ENCODE measurements at regions not wholly inside any gene's neighbourhood (a gene's known extent, or its start where the extent isn't known, plus 50 kb on each side); places are given as distances from the start of the nearest gene placed in this dataset.

DNA sequence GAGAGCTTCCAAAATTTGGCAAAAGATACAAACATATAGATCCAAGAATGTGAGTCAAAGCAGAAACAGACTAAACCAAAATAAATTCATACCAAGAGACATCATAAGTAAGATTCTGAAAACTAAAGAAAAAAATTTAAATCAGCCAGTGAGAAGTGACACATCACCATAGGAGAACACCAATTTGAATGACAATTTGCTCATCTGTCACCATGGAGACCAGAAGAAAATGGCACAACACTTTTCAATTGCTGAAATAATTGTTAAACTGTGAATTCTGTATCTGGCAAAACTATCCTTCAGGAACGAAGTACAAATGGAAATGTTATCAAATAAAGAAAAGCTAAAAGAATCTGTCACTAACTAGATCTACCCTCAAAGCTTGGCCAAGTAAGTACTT lies 864.3 kb downstream of the BRD1 start:
- TF ChIP-seq CTCF (IDR thresholded peaks at IDR 0.05) = no peak
- DNase-seq (ENCODE audit: low spot score) = no peak
- Histone ChIP-seq H3K27ac (no peak overlapping the region), H3K4me3 (no peak overlapping the region)

GRCh38 chr22:48961705-48962104 lies 866.0 kb downstream of the BRD1 start:
- no peak overlapping the region for H3K4me3 ChIP-seq
- TF ChIP-seq CTCF (IDR thresholded peaks at IDR 0.05) = no peak
- H3K27ac ChIP-seq = no peak overlapping the region
- DNase-seq (ENCODE audit: low spot score) = no peak

GRCh38 chr22:48960980-48961660 lies 866.6 kb downstream of the BRD1 start:
- Histone ChIP-seq H3K4me3 (no peak overlapping the region), H3K27ac (no peak overlapping the region)
- peak; percentile 47 for DNase-seq (ENCODE audit: low spot score)
- TF ChIP-seq CTCF (IDR thresholded peaks at IDR 0.05) = no peak

DNA sequence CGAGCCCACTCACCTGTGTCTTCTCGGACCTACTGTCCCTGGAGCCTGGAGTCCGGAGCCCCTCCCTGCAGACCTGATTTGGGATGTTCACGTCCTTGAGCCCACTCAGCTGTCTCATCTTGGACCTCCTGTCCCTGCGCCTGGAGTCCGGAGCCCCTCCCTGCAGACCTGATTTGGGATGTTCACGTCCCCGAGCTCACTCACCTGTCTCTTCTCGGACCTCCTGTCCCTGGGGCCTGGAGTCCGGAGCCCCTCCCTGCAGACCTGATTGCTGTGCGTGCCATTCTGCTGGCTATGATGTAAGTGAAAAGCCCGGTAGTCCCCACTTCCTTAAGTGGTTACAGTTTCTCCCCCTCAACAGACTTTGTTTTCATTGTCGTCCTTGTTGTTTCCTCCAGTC lies 867.1 kb downstream of the BRD1 start:
- no peak for TF ChIP-seq CTCF (IDR thresholded peaks at IDR 0.05)
- Histone ChIP-seq H3K4me3 (no peak overlapping the region), H3K27ac (no peak overlapping the region)
- DNase-seq (ENCODE audit: low spot score) = peak; percentile 57

GRCh38 chr22:48959496-48959895 lies 868.2 kb downstream of the BRD1 start:
- H3K27ac ChIP-seq = no peak overlapping the region
- no peak for TF ChIP-seq CTCF (IDR thresholded peaks at IDR 0.05)
- H3K4me3 ChIP-seq = no peak overlapping the region
- peak; percentile 56 for DNase-seq (ENCODE audit: low spot score)

DNA sequence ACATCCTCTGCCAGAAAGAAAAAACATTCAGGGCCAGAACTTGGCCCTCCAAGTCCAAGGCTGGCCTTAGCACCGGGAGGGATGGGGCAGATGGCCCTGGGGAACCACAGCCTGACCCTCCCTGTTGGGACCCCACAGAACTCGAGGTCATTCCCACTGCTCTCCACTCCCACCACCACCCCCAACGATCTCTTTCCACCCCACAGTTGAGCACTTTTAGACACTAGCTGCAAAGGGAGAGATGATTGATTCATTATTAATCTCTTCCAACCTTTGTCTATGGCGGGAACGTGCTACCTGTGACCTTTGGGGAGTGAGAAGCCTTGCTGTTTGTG lies 869.7 kb downstream of the BRD1 start:
- Histone ChIP-seq H3K4me3 (no peak overlapping the region), H3K27ac (no peak overlapping the region)
- TF ChIP-seq CTCF (IDR thresholded peaks at IDR 0.05) = no peak
- peak; percentile 55 for DNase-seq (ENCODE audit: low spot score)

DNA sequence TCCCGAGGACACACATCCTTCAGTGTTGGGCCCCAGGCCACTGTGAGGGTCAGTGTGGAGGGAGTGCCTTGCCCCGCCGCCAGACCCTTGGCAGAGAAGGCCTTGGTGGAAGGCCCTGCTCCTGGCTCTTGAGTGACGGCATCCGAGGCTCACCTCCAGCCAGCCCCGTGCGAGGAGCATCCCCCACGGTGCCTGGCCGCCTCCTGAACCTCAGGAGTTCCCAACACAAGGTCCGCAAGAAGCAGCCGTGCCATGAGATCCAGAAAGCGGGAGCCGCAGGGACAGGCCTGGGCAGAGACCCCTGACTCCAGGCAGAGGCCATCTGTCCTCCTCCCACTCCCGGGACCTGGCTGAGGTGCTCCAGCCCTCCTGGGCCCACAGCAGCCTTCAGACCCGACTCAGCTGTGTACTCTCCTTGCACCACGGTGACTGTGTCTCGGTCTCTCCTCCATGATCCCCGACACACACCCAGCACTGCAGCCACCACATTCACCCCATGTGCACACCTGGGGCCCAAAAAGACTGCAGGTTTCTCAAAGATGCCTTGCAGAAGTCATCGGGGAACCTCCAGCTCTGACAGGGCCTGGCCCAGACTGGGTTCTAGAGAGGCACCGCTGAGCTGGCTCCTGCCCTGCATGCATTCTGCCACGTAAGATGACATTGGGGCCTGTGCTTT lies 870.2 kb downstream of the BRD1 start:
- DNase-seq (ENCODE audit: low spot score) = peak; percentile 61
- no peak overlapping the region for H3K27ac ChIP-seq
- no peak overlapping the region for H3K4me3 ChIP-seq
- TF ChIP-seq CTCF (IDR thresholded peaks at IDR 0.05) = no peak
